Fibroblast of skin of right quadriceps (primary cell): ENCODE measurements at regions not wholly inside any gene's neighbourhood (a gene's known extent, or its start where the extent isn't known, plus 50 kb on each side); places are given as distances from the start of the nearest gene placed in this dataset.
"Not testable (repeated sequence)": the region's sequence is repeated elsewhere in the genome, so short reads cannot be mapped to it uniquely, and the experiment has no call there.

Experiments
- DNase-seq: peaks from one replicate; pipeline ENCODE4 v3.0.0-alpha.2; 2013

GRCh38 chrX:16067886-16068515, 55.4 kb upstream of the GRPR start:
- no peak for DNase-seq

- no peak for DNase-seq
Measured at GRCh38 chrX:16063921-16064320, 59.4 kb upstream of the GRPR start.

- no peak for DNase-seq
Measured at GRCh38 chrX:16063141-16063540, 60.2 kb upstream of the GRPR start.

- no peak for DNase-seq
Measured at GRCh38 chrX:16061296-16061695, 62.1 kb upstream of the GRPR start.

GRCh38 chrX:16060252-16060651, 63.1 kb upstream of the GRPR start:
- DNase-seq: no peak

GRCh38 chrX:16049126-16049525, 74.2 kb upstream of the GRPR start:
- DNase-seq: not testable (repeated sequence)

- DNase-seq: no peak
Measured at GRCh38 chrX:16042980-16043379, 80.4 kb upstream of the GRPR start.

- no peak for DNase-seq
Measured at GRCh38 chrX:16039834-16040233, 83.5 kb upstream of the GRPR start.

GRCh38 chrX:16039363-16039762, 84.0 kb upstream of the GRPR start:
- no peak for DNase-seq

GRCh38 chrX:16033331-16033730, 90.0 kb upstream of the GRPR start:
- peak; percentile 79 for DNase-seq

GRCh38 chrX:16028576-16028975, 94.8 kb upstream of the GRPR start:
- DNase-seq: no peak

- DNase-seq: peak; percentile 72
Measured at GRCh38 chrX:16023790-16024734, 99.3 kb upstream of the GRPR start.

GRCh38 chrX:16022580-16023200, 100.7 kb upstream of the GRPR start:
- DNase-seq: peak; percentile 38

- no peak for DNase-seq
Measured at GRCh38 chrX:16018291-16018690, 105.1 kb upstream of the GRPR start.

- no peak for DNase-seq
Measured at GRCh38 chrX:16014171-16014570, 109.2 kb upstream of the GRPR start.

GRCh38 chrX:16012250-16012649, 111.1 kb upstream of the GRPR start:
- no peak for DNase-seq

- peak; percentile 55 for DNase-seq
Measured at GRCh38 chrX:16005917-16006316, 117.4 kb upstream of the GRPR start.

- peak; percentile 11 for DNase-seq
Measured at GRCh38 chrX:16002185-16002584, 121.2 kb upstream of the GRPR start.

GRCh38 chrX:15998350-15998749, 125.0 kb upstream of the GRPR start:
- DNase-seq: no peak

GRCh38 chrX:15989716-15990115, 133.6 kb upstream of the GRPR start:
- no peak for DNase-seq

- peak; percentile 90 for DNase-seq
Measured at GRCh38 chrX:15988661-15989603, 134.3 kb upstream of the AP1S2 start.

- no peak for DNase-seq
Measured at GRCh38 chrX:15985937-15986336, 131.3 kb upstream of the AP1S2 start.

GRCh38 chrX:15983034-15983433, 128.4 kb upstream of the AP1S2 start:
- no peak for DNase-seq
